B cell (primary cell): ENCODE measurements at regions not wholly inside any gene's neighbourhood (a gene's known extent, or its start where the extent isn't known, plus 50 kb on each side); places are given as distances from the start of the nearest gene placed in this dataset.

Experiments
- ATAC-seq: fragments of 200-7000 bp; cut with Tn5 transposase; one replicate; pipeline ENCODE4 v1.10.0; 2021; ENCODE audit warnings: low read depth, mild to moderate bottlenecking, moderate number of reproducible peaks, moderate library complexity
- CTCF ChIA-PET: fragments of 350-600 bp; sonication (Branson Sonifier 250); formaldehyde crosslinking; loops from one replicate; lab custom pipeline; 2021; ENCODE audit warnings: antibody characterized with exemption, inconsistent platforms; lab: Charles Lee
- POLR2A ChIA-PET: fragments of 350-600 bp; sonication (Branson Sonifier 250); formaldehyde crosslinking; loops from one replicate; lab custom pipeline; 2021; ENCODE audit warnings: antibody characterized with exemption; lab: Charles Lee
- DNase-seq: peaks from one replicate; pipeline ENCODE4 v3.0.0; 2013
- H2AFZ ChIP-seq: 2 replicates; pipeline ENCODE4 v1.6.1; 2012; ENCODE audit warnings: mild to moderate bottlenecking, low read depth, low read length; ENCODE audit not compliant: insufficient read depth, poor library complexity, severe bottlenecking
- H3K27ac ChIP-seq, 2 donors: 1 replicate in 1 of 2; 2 replicates in 1 of 2; pipeline ENCODE4 v1.5.1; 2012 to 2013; ENCODE audit warnings: low read length in 2 of 2, mild to moderate bottlenecking in 2 of 2, moderate library complexity in 1 of 2
- H3K27me3 ChIP-seq, 4 experiments: fragments of 200-600 bp in 1 of 4; sonication (generic) in 1 of 4; replicated peaks in 1 of 4; 1 replicate in 2 of 4; 2 replicates in 2 of 4; pipeline versions ENCODE4 v1.6.1 to v1.7.0; 2013 to 2016; ENCODE audit warnings: low read length in 3 of 4, mild to moderate bottlenecking in 2 of 4, mixed read lengths in 1 of 4, moderate library complexity in 1 of 4; ENCODE audit not compliant: insufficient read depth in 4 of 4, control insufficient read depth in 3 of 4; ENCODE audit errors: control extremely low read depth in 1 of 4
- H3K36me3 ChIP-seq, 2 experiments: replicated peaks in 1 of 2; 1 replicate in 1 of 2; 2 replicates in 1 of 2; pipeline versions ENCODE4 v1.6.1 to v1.7.1; 2013; ENCODE audit warnings: low read length in 1 of 2; ENCODE audit not compliant: insufficient read depth in 2 of 2, control insufficient read depth in 1 of 2; ENCODE audit errors: control extremely low read depth in 1 of 2, extremely low read depth in 1 of 2
- H3K4me1 ChIP-seq, 2 donors: fragments of 200-600 bp in 1 of 2; sonication (generic) in 1 of 2; 1 replicate in 1 of 2; 2 replicates in 1 of 2; pipeline versions ENCODE4 v1.5.1 to v1.6.1; 2013 to 2017; ENCODE audit warnings: low read length in 2 of 2; ENCODE audit not compliant: control insufficient read depth in 2 of 2, insufficient read depth in 2 of 2
- H3K4me2 ChIP-seq: replicated peaks from 2 replicates; pipeline ENCODE3; 2012; ENCODE audit warnings: mild to moderate bottlenecking, low read depth, low read length; ENCODE audit not compliant: poor library complexity, severe bottlenecking
- H3K4me3 ChIP-seq, 5 experiments: fragments of 200-600 bp in 1 of 5; sonication (generic) in 1 of 5; 1 replicate in 3 of 5; 2 replicates in 2 of 5; pipeline versions ENCODE4 v1.5.1 to v1.7.0; 2011 to 2016; ENCODE audit warnings: low read length in 4 of 5, mild to moderate bottlenecking in 4 of 5, low read depth in 2 of 5, control low read depth in 1 of 5, moderate library complexity in 1 of 5; ENCODE audit not compliant: insufficient read depth in 1 of 5; ENCODE audit errors: control extremely low read depth in 1 of 5, extremely low read depth in 1 of 5
- H3K79me2 ChIP-seq: fragments of 200-600 bp; sonication (generic); one replicate; pipeline ENCODE4 v1.6.0; 2016; ENCODE audit warnings: low read length; ENCODE audit not compliant: control insufficient read depth, insufficient read depth
- H3K9ac ChIP-seq: fragments of 200-600 bp; sonication (generic); 2 replicates; pipeline ENCODE4 v1.6.1; 2017; ENCODE audit warnings: mild to moderate bottlenecking, low read length, moderate library complexity
- H3K9me3 ChIP-seq, 3 donors: one replicate each; pipeline versions ENCODE4 v1.6.1 to v1.7.1; 2013; ENCODE audit warnings: low read length in 2 of 3; ENCODE audit not compliant: control insufficient read depth in 2 of 3, insufficient read depth in 1 of 3; ENCODE audit errors: control extremely low read depth in 1 of 3
- H4K20me1 ChIP-seq: 2 replicates; pipeline ENCODE4 v1.6.0; 2012; ENCODE audit warnings: mild to moderate bottlenecking, low read length; ENCODE audit not compliant: insufficient read depth, control insufficient read depth, poor library complexity, severe bottlenecking
- H3K27ac Mint-ChIP-seq: one replicate; pipeline ENCODE4 v1.8.0; 2021; ENCODE audit warnings: mixed read lengths
- H3K27me3 Mint-ChIP-seq: one replicate; pipeline ENCODE4 v1.8.0; 2021; ENCODE audit warnings: mixed read lengths
- H3K4me1 Mint-ChIP-seq: one replicate; pipeline ENCODE4 v1.8.0; 2021; ENCODE audit warnings: mixed read lengths
- H3K4me3 Mint-ChIP-seq: one replicate; pipeline ENCODE4 v1.8.0; 2021; ENCODE audit warnings: mixed read lengths
- H3K9me3 Mint-ChIP-seq: one replicate; pipeline ENCODE4 v1.8.0; 2022; ENCODE audit warnings: mixed read lengths; ENCODE audit not compliant: insufficient read depth
- EZH2 ChIP-seq: IDR thresholded peaks from 2 replicates; pipeline ENCODE4 v1.6.1; 2012; ENCODE audit warnings: borderline replicate concordance, low read depth, mild to moderate bottlenecking, moderate library complexity, low read length; ENCODE audit not compliant: insufficient read depth, poor library complexity, severe bottlenecking
- WGBS: methylation state at CpG from one replicate; pipeline ENCODE4 v1.1.5; 2013; ENCODE audit warnings: missing lambda C conversion rate; ENCODE audit not compliant: insufficient coverage; 5-methylcytosine and 5-hydroxymethylcytosine counted together
- intact Hi-C: fragments of 100-400 bp; cut with micrococcal nuclease; formaldehyde crosslinking; loops from one replicate; pipeline ENCODE4 v1.10.0; 2022
- TF ChIP-seq, protein P1 (sequence below): fragments of 200-600 bp; IDR thresholded peaks from one replicate; pipeline ENCODE4 v1.8.0; 2022; ENCODE audit warnings: antibody characterized with exemption, mild to moderate bottlenecking

DNA sequence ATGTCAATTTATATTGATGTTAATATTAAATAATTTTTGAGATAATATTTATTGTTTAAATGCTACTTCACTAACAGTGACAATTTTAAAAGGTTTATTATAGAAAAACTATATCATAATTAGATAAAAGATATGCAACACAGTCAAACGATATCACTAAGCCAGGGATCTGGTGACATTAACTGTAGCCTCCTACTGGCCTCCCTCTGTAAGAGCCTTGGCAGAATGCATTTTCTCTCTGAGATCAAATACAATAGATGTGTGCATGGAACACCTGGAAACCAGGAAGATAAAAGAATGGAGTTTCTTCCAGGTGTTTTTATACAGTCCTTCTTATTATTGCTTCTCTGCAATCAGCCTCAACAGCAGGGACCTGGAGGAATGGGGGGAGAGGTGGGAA lies 1762.1 kb downstream of the BRINP3 start:
- no peak for TF ChIP-seq EZH2
- TF ChIP-seq, protein P1, sequence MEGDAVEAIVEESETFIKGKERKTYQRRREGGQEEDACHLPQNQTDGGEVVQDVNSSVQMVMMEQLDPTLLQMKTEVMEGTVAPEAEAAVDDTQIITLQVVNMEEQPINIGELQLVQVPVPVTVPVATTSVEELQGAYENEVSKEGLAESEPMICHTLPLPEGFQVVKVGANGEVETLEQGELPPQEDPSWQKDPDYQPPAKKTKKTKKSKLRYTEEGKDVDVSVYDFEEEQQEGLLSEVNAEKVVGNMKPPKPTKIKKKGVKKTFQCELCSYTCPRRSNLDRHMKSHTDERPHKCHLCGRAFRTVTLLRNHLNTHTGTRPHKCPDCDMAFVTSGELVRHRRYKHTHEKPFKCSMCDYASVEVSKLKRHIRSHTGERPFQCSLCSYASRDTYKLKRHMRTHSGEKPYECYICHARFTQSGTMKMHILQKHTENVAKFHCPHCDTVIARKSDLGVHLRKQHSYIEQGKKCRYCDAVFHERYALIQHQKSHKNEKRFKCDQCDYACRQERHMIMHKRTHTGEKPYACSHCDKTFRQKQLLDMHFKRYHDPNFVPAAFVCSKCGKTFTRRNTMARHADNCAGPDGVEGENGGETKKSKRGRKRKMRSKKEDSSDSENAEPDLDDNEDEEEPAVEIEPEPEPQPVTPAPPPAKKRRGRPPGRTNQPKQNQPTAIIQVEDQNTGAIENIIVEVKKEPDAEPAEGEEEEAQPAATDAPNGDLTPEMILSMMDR = no peak
- intact Hi-C loops = no loop called here
- DNase-seq = no peak
- POLR2A ChIA-PET = no interaction called here
- Mint-ChIP-seq H3K27me3 (no peaks in the 10 kb centered on the region), H3K4me1 (no peaks in the 10 kb centered on the region), H3K9me3 (peaks cover 6% of the 10 kb centered on the region), H3K4me3 (no peak overlapping the region), H3K27ac (no peak overlapping the region)
- H3K4me2 ChIP-seq = no peak overlapping the region
- no peak overlapping the region for H3K27ac ChIP-seq
- no peaks in the 10 kb centered on the region for H4K20me1 ChIP-seq
- WGBS = no CpG with 5 or more reads among the region's 1 CpG
- H3K9me3 ChIP-seq = no peaks in the 10 kb centered on the region
- CTCF ChIA-PET = no interaction called here
- no peaks in the 10 kb centered on the region for H3K4me1 ChIP-seq
- no peaks in the 10 kb centered on the region for H3K27me3 ChIP-seq
- H3K9ac ChIP-seq = no peak overlapping the region
- no peak overlapping the region for H3K4me3 ChIP-seq
- H2AFZ ChIP-seq = no peak overlapping the region
- no peak for ATAC-seq
- H3K79me2 ChIP-seq = no peaks in the 10 kb centered on the region
- H3K36me3 ChIP-seq = no peaks in the 10 kb centered on the region

- H2AFZ ChIP-seq = no peak overlapping the region
- CTCF ChIA-PET = no interaction called here
- ATAC-seq = no peak
- no peak overlapping the region for H3K4me3 ChIP-seq
- POLR2A ChIA-PET = no interaction called here
- 29% methylated on average over 1 of the region's 3 CpGs for WGBS
- Mint-ChIP-seq H3K4me3 (no peak overlapping the region), H3K9me3 (peaks cover 8% of the 10 kb centered on the region), H3K27me3 (no peaks in the 10 kb centered on the region), H3K4me1 (no peaks in the 10 kb centered on the region), H3K27ac (no peak overlapping the region)
- H3K9me3 ChIP-seq = no peaks in the 10 kb centered on the region
- intact Hi-C loops = no loop called here
- H3K9ac ChIP-seq = no peak overlapping the region
- no peaks in the 10 kb centered on the region for H3K27me3 ChIP-seq
- H3K4me2 ChIP-seq = no peak overlapping the region
- no peaks in the 10 kb centered on the region for H4K20me1 ChIP-seq
- H3K27ac ChIP-seq = no peak overlapping the region
- no peak for DNase-seq
- H3K4me1 ChIP-seq = no peaks in the 10 kb centered on the region
- H3K79me2 ChIP-seq = no peaks in the 10 kb centered on the region
- no peak for TF ChIP-seq EZH2
- TF ChIP-seq, protein P1 = no peak
- H3K36me3 ChIP-seq = no peaks in the 10 kb centered on the region
Measured at GRCh38 chr1:188719735-188720134, 1757.9 kb downstream of the BRINP3 start.
